Lung (tissue), 11 donors: ENCODE measurements at regions not wholly inside any gene's neighbourhood (a gene's known extent, or its start where the extent isn't known, plus 50 kb on each side); places are given as distances from the start of the nearest gene placed in this dataset.

Experiments used
- ATAC-seq: fragments of 200-7000 bp; cut with Tn5 transposase; one replicate; pipeline ENCODE4 v1.9.1; 2020; ENCODE audit warnings: moderate number of reproducible peaks; ENCODE audit not compliant: insufficient read depth, low FRiP score
- DNase-seq, 3 donors: peaks; one replicate each; pipeline ENCODE4 v3.0.0-alpha.2; 2013 to 2017
- H3K27ac ChIP-seq, 2 donors: one replicate each; pipeline ENCODE4 v1.5.1; 2013; ENCODE audit warnings: mild to moderate bottlenecking in 2 of 2, moderate library complexity in 2 of 2, control low read depth in 1 of 2, inconsistent platforms in 1 of 2, low read depth in 1 of 2, low read length in 1 of 2
- H3K27me3 ChIP-seq, 3 donors: one replicate each; pipeline ENCODE4 v1.5.1; 2013; ENCODE audit warnings: low read length in 2 of 3; ENCODE audit not compliant: control insufficient read depth in 3 of 3, insufficient read depth in 3 of 3
- H3K36me3 ChIP-seq, 4 donors: one replicate each; pipeline ENCODE4 v1.5.1; 2013; ENCODE audit warnings: low read length in 4 of 4, mild to moderate bottlenecking in 1 of 4, moderate library complexity in 1 of 4; ENCODE audit not compliant: control insufficient read depth in 4 of 4, insufficient read depth in 4 of 4
- H3K4me1 ChIP-seq, 5 donors: one replicate each; pipeline ENCODE4 v1.5.1; 2013; ENCODE audit warnings: low read length in 5 of 5, mild to moderate bottlenecking in 2 of 5, moderate library complexity in 1 of 5; ENCODE audit not compliant: control insufficient read depth in 5 of 5, insufficient read depth in 5 of 5
- H3K4me3 ChIP-seq: one replicate; pipeline ENCODE4 v1.5.1; 2013; ENCODE audit warnings: mild to moderate bottlenecking, control low read depth, moderate library complexity
- H3K9ac ChIP-seq, 2 donors: one replicate each; pipeline ENCODE4 v1.5.1; 2013; ENCODE audit warnings: low read length in 2 of 2, control low read depth in 1 of 2; ENCODE audit not compliant: insufficient read depth in 1 of 2
- H3K9me3 ChIP-seq, 4 donors: one replicate each; pipeline ENCODE4 v1.5.1; 2013; ENCODE audit warnings: low read length in 3 of 4, mild to moderate bottlenecking in 1 of 4, moderate library complexity in 1 of 4; ENCODE audit not compliant: control insufficient read depth in 4 of 4, insufficient read depth in 3 of 4
- CTCF ChIP-seq: IDR thresholded peaks from 2 replicates; pipeline ENCODE4 v1.5.1; 2012; ENCODE audit warnings: mild to moderate bottlenecking; ENCODE audit errors: control extremely low read depth, extremely low read depth
- WGBS, 2 donors: extraction: QIAGEN DNeasy Blood & Tissue Kit; methylation state at CpG; one replicate each; pipeline ENCODE4 v1.1.7; 2013; 5-methylcytosine and 5-hydroxymethylcytosine counted together
- donor health status: control.
- donor health status: control.
- donor health status: Bipolar disorder and iron deficiency.
- donor health status: healthy.
- donor health status: DM: yes; HTN: yes; CAD: no.

GRCh38 chr7:131943646-131944045 lies 387.2 kb upstream of the PODXL start:
- peaks cover 0 to 34% (median 17%) of the 10 kb centered on the region in 3 donors for H3K27me3 ChIP-seq
- H3K9ac ChIP-seq: no peak overlapping the region
- H3K4me3 ChIP-seq: no peak overlapping the region
- DNase-seq (no peak), ATAC-seq (no peak)
- 75 to 85% methylated on average over 7 of the region's 7 CpGs for WGBS, 2 donors
- TF ChIP-seq CTCF: no peak
- H3K27ac ChIP-seq: no peak overlapping the region
- peaks cover 0 to 4% (median 0%) of the 10 kb centered on the region in 4 donors for H3K9me3 ChIP-seq
- H3K4me1 ChIP-seq: peaks cover 0 to 5% (median 0%) of the 10 kb centered on the region in 5 donors
- H3K36me3 ChIP-seq: no peaks in the 10 kb centered on the region

- Histone ChIP-seq H3K9me3 (peaks cover 0 to 4% (median 0%) of the 10 kb centered on the region in 4 donors), H3K4me3 (no peak overlapping the region), H3K27me3 (peaks cover 0 to 34% (median 17%) of the 10 kb centered on the region in 3 donors), H3K36me3 (no peaks in the 10 kb centered on the region), H3K9ac (no peak overlapping the region), H3K4me1 (peaks cover 0 to 5% (median 0%) of the 10 kb centered on the region in 5 donors), H3K27ac (no peak overlapping the region)
- ATAC-seq (no peak), DNase-seq (no peak)
- TF ChIP-seq CTCF: no peak
- WGBS, 2 donors: 94 to 98% methylated on average over 4 of the region's 4 CpGs
Observed at GRCh38 chr7:131943211-131943610, 386.8 kb upstream of the PODXL start.

GRCh38 chr7:131942287-131943150 lies 386.1 kb upstream of the PODXL start:
- peaks cover 0 to 5% (median 0%) of the 10 kb centered on the region in 5 donors for H3K4me1 ChIP-seq
- no peak overlapping the region for H3K4me3 ChIP-seq
- ATAC-seq (no peak), DNase-seq (no peak)
- H3K9ac ChIP-seq: no peak overlapping the region
- no peak overlapping the region for H3K27ac ChIP-seq
- peaks cover 0 to 31% (median 17%) of the 10 kb centered on the region in 3 donors for H3K27me3 ChIP-seq
- no peaks in the 10 kb centered on the region for H3K36me3 ChIP-seq
- H3K9me3 ChIP-seq: peaks cover 0 to 4% (median 0%) of the 10 kb centered on the region in 4 donors
- WGBS, 2 donors: 84 to 88% methylated on average over 11 of the region's 11 CpGs
- no peak for TF ChIP-seq CTCF
